Transverse colon (tissue), 4 donors: ENCODE measurements at regions not wholly inside any gene's neighbourhood (a gene's known extent, or its start where the extent isn't known, plus 50 kb on each side); places are given as distances from the start of the nearest gene placed in this dataset.

Experiments used
- POLR2A ChIP-seq: fragments of 450-650 bp; IDR thresholded peaks from one replicate; pipeline ENCODE4 v1.6.1; 2016; ENCODE audit warnings: antibody characterized with exemption, mild to moderate bottlenecking, moderate library complexity
- POLR2AphosphoS5 ChIP-seq, 3 donors: sonication (generic); formaldehyde crosslinking; IDR thresholded peaks; one replicate each; pipeline ENCODE4 v1.6.1; 2016; ENCODE audit warnings: antibody characterized with exemption in 3 of 3
- TF ChIP-seq, protein P1 (sequence below), 5 experiments: fragments of 200-600 bp in 3 of 5; fragments of 450-650 bp in 2 of 5; sonication (generic) in 3 of 5; IDR thresholded peaks; 1 replicate in 2 of 5; 2 replicates in 3 of 5; pipeline ENCODE4 v1.5.1; 2016 to 2017; ENCODE audit warnings: antibody characterized with exemption in 5 of 5, inconsistent platforms in 3 of 5, mild to moderate bottlenecking in 2 of 5, moderate library complexity in 1 of 5

DNA sequence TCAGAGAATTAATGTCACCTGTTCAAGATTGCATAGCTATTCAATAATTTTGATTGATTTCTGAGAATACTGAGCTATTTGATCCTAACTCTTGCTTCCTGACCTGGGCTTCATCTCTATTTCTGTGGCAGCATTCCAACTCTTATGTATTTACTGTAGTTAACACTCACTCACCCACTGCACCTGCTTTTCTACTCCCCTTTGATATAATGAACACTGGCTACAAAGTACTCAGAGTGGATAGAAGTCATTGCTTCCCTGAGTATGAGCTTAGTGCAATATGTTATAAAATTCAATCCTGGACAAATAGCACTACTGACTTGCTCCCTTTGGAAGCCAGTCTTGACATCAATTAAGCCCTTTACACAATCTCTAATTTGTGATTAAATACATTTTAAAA, 117.2 kb downstream of the APIP start:
- TF ChIP-seq POLR2A (no peak), POLR2AphosphoS5 (IDR thresholded peaks at IDR 0.05) (no peak)
- TF ChIP-seq, protein P1, sequence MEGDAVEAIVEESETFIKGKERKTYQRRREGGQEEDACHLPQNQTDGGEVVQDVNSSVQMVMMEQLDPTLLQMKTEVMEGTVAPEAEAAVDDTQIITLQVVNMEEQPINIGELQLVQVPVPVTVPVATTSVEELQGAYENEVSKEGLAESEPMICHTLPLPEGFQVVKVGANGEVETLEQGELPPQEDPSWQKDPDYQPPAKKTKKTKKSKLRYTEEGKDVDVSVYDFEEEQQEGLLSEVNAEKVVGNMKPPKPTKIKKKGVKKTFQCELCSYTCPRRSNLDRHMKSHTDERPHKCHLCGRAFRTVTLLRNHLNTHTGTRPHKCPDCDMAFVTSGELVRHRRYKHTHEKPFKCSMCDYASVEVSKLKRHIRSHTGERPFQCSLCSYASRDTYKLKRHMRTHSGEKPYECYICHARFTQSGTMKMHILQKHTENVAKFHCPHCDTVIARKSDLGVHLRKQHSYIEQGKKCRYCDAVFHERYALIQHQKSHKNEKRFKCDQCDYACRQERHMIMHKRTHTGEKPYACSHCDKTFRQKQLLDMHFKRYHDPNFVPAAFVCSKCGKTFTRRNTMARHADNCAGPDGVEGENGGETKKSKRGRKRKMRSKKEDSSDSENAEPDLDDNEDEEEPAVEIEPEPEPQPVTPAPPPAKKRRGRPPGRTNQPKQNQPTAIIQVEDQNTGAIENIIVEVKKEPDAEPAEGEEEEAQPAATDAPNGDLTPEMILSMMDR (IDR thresholded peaks at IDR 0.05): no peak
